Neural crest cell (in vitro differentiated cells): ENCODE measurements at regions not wholly inside any gene's neighbourhood (a gene's known extent, or its start where the extent isn't known, plus 50 kb on each side); places are given as distances from the start of the nearest gene placed in this dataset.

Experiments
- DNase-seq: peaks from one replicate; pipeline ENCODE4 v3.0.0; 2021; ENCODE audit warnings: low read depth, mixed read lengths, low spot score
- H3K27ac Mint-ChIP-seq: one replicate; pipeline ENCODE4 v1.8.0; 2021; ENCODE audit warnings: mild to moderate bottlenecking, mixed read lengths; ENCODE audit not compliant: unreplicated experiment
- H3K27me3 Mint-ChIP-seq: 2 replicates; pipeline ENCODE4 v1.8.0; 2021; ENCODE audit warnings: low read depth, mild to moderate bottlenecking, mixed read lengths
- H3K36me3 Mint-ChIP-seq: 2 replicates; pipeline ENCODE4 v1.8.0; 2021; ENCODE audit warnings: low read depth, mild to moderate bottlenecking, mixed read lengths
- H3K4me1 Mint-ChIP-seq: 2 replicates; pipeline ENCODE4 v1.8.0; 2021; ENCODE audit warnings: mixed read lengths
- H3K4me3 Mint-ChIP-seq: one replicate; pipeline ENCODE4 v1.8.0; 2021; ENCODE audit warnings: mild to moderate bottlenecking, mixed read lengths
- H3K9me3 Mint-ChIP-seq: 2 replicates; pipeline ENCODE4 v1.8.0; 2021; ENCODE audit warnings: mixed read lengths
- CTCF ChIP-seq: fragments of 200-600 bp; sonication (generic); conservative IDR thresholded peaks from 2 replicates; pipeline ENCODE4 v1.5.0; 2021; ENCODE audit warnings: antibody characterized with exemption, mild to moderate bottlenecking

- Mint-ChIP-seq H3K4me1 (no peaks in the 10 kb centered on the region), H3K27ac (no peak overlapping the region), H3K4me3 (no peak overlapping the region), H3K36me3 (no peaks in the 10 kb centered on the region), H3K9me3 (no peaks in the 10 kb centered on the region), H3K27me3 (peaks cover 4% of the 10 kb centered on the region)
- DNase-seq = no peak
- TF ChIP-seq CTCF = no peak
Measured at GRCh38 chr3:117063930-117064329, 354.4 kb downstream of the TUSC7 start.

GRCh38 chr3:117068301-117068700 is 358.7 kb downstream of the TUSC7 start:
- no peak for DNase-seq
- H3K27me3 Mint-ChIP-seq = no peaks in the 10 kb centered on the region
- H3K4me3 Mint-ChIP-seq = no peak overlapping the region
- H3K9me3 Mint-ChIP-seq = no peaks in the 10 kb centered on the region
- no peaks in the 10 kb centered on the region for H3K36me3 Mint-ChIP-seq
- no peaks in the 10 kb centered on the region for H3K4me1 Mint-ChIP-seq
- no peak for TF ChIP-seq CTCF
- no peak overlapping the region for H3K27ac Mint-ChIP-seq

GRCh38 chr3:117074826-117075225 is 365.2 kb downstream of the TUSC7 start:
- DNase-seq = no peak
- Mint-ChIP-seq H3K36me3 (no peaks in the 10 kb centered on the region), H3K27ac (no peak overlapping the region), H3K9me3 (no peaks in the 10 kb centered on the region), H3K27me3 (no peaks in the 10 kb centered on the region), H3K4me3 (no peak overlapping the region), H3K4me1 (no peaks in the 10 kb centered on the region)
- no peak for TF ChIP-seq CTCF

- Mint-ChIP-seq H3K9me3 (peaks cover 6% of the 10 kb centered on the region), H3K27ac (no peak overlapping the region), H3K4me1 (peaks cover 9% of the 10 kb centered on the region), H3K36me3 (no peaks in the 10 kb centered on the region), H3K4me3 (no peak overlapping the region), H3K27me3 (no peaks in the 10 kb centered on the region)
- TF ChIP-seq CTCF = no peak
- DNase-seq = no peak
Measured at GRCh38 chr3:117079997-117080396, 370.4 kb downstream of the TUSC7 start.

- no peak overlapping the region for H3K27ac Mint-ChIP-seq
- DNase-seq = no peak
- no peak for TF ChIP-seq CTCF
- no peaks in the 10 kb centered on the region for H3K36me3 Mint-ChIP-seq
- no peaks in the 10 kb centered on the region for H3K27me3 Mint-ChIP-seq
- peaks cover 9% of the 10 kb centered on the region for H3K4me1 Mint-ChIP-seq
- no peak overlapping the region for H3K4me3 Mint-ChIP-seq
- peaks cover 6% of the 10 kb centered on the region for H3K9me3 Mint-ChIP-seq
Measured at GRCh38 chr3:117080872-117081271, 371.3 kb downstream of the TUSC7 start.

- no peak overlapping the region for H3K27ac Mint-ChIP-seq
- H3K4me1 Mint-ChIP-seq = peaks cover 9% of the 10 kb centered on the region
- H3K4me3 Mint-ChIP-seq = no peak overlapping the region
- no peak for DNase-seq
- H3K36me3 Mint-ChIP-seq = no peaks in the 10 kb centered on the region
- no peak for TF ChIP-seq CTCF
- H3K9me3 Mint-ChIP-seq = peaks cover 6% of the 10 kb centered on the region
- H3K27me3 Mint-ChIP-seq = no peaks in the 10 kb centered on the region
Measured at GRCh38 chr3:117084277-117084676, 374.7 kb downstream of the TUSC7 start.
